ENCODE measurements at regions not wholly inside any gene's neighbourhood (a gene's known extent, or its start where the extent isn't known, plus 50 kb on each side); places are given as distances from the start of the nearest gene placed in this dataset.

DNA sequence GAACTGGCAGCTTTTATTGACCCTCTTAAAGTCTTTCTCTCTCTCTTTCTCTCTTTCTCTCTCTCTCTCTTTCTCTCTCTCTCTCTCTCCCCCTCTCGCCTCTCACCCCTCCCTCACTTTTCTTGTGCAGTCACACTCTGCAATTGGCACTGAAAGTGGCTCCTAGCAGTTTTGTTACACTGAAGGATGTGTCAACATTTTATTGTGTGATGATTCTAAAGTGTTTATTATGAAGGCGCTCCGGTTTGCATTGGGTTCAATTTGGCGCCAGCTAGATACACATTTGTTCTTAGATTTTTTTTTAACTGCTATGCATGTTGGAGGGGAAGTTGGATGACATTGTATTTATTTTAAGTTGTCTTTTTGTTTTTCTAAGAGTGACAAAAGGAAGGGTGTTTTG, 64.0 kb upstream of the CHRM3 start:
- no peak overlapping the region for H3K27ac ChIP-seq
- intact Hi-C loops (cut with DNase I) = no loop called here
- no peaks in the 10 kb centered on the region for H3K4me1 ChIP-seq (replicated peaks)
- TF ChIP-seq POLR2A (IDR thresholded peaks at IDR 0.05) = no peak
- DNase-seq (ENCODE audit: low spot score) = no peak
- H3K36me3 ChIP-seq = no peaks in the 10 kb centered on the region
- WGBS = 21% methylated on average over 4 of the region's 4 CpGs
- H3K9me3 ChIP-seq = no peaks in the 10 kb centered on the region
- no peak overlapping the region for H3K4me3 ChIP-seq
- H3K27me3 ChIP-seq (replicated peaks; ENCODE audit: insufficient read depth) = no peaks in the 10 kb centered on the region

GRCh38 chr1:239321877-239322276, 64.5 kb upstream of the CHRM3 start:
- no peak overlapping the region for H3K27ac ChIP-seq
- intact Hi-C loops (cut with DNase I) = no loop called here
- no peak overlapping the region for H3K4me3 ChIP-seq
- no peaks in the 10 kb centered on the region for H3K36me3 ChIP-seq
- no peaks in the 10 kb centered on the region for H3K27me3 ChIP-seq (replicated peaks; ENCODE audit: insufficient read depth)
- H3K4me1 ChIP-seq (replicated peaks) = no peaks in the 10 kb centered on the region
- 62% methylated on average over 1 of the region's 1 CpG for WGBS
- no peak for DNase-seq (ENCODE audit: low spot score)
- no peak for TF ChIP-seq POLR2A (IDR thresholded peaks at IDR 0.05)
- no peak for TF ChIP-seq POLR2AphosphoS5 (IDR thresholded peaks at IDR 0.05)
- no peak for TF ChIP-seq CTCF (IDR thresholded peaks at IDR 0.05)
- H3K9me3 ChIP-seq = no peaks in the 10 kb centered on the region

- H3K27ac ChIP-seq = no peak overlapping the region
- no peaks in the 10 kb centered on the region for H3K9me3 ChIP-seq
- no peaks in the 10 kb centered on the region for H3K36me3 ChIP-seq
- intact Hi-C loops (cut with DNase I) = no loop called here
- H3K27me3 ChIP-seq (replicated peaks; ENCODE audit: insufficient read depth) = no peaks in the 10 kb centered on the region
- 100% methylated on average over 1 of the region's 1 CpG for WGBS
- H3K4me1 ChIP-seq (replicated peaks) = no peaks in the 10 kb centered on the region
- no peak for DNase-seq (ENCODE audit: low spot score)
- TF ChIP-seq POLR2AphosphoS5 (IDR thresholded peaks at IDR 0.05) (no peak), POLR2A (IDR thresholded peaks at IDR 0.05) (no peak), CTCF (IDR thresholded peaks at IDR 0.05) (no peak)
- H3K4me3 ChIP-seq = no peak overlapping the region
Measured at GRCh38 chr1:239317948-239318347, 68.4 kb upstream of the CHRM3 start.

- Histone ChIP-seq H3K9me3 (no peaks in the 10 kb centered on the region), H3K27me3 (replicated peaks; ENCODE audit: insufficient read depth) (no peaks in the 10 kb centered on the region), H3K4me1 (replicated peaks) (no peaks in the 10 kb centered on the region), H3K4me3 (no peak overlapping the region), H3K36me3 (no peaks in the 10 kb centered on the region), H3K27ac (no peak overlapping the region)
- intact Hi-C loops (cut with DNase I) = no loop called here
- no peak for TF ChIP-seq POLR2AphosphoS5 (IDR thresholded peaks at IDR 0.05)
- no peak for TF ChIP-seq POLR2A (IDR thresholded peaks at IDR 0.05)
- no peak for TF ChIP-seq CTCF (IDR thresholded peaks at IDR 0.05)
- no peak for DNase-seq (ENCODE audit: low spot score)
- 49% methylated on average over 3 of the region's 3 CpGs for WGBS
Measured at GRCh38 chr1:239315631-239316217, 70.6 kb upstream of the CHRM3 start.

- Histone ChIP-seq H3K4me1 (replicated peaks) (no peaks in the 10 kb centered on the region), H3K9me3 (no peaks in the 10 kb centered on the region), H3K27ac (no peak overlapping the region), H3K27me3 (replicated peaks; ENCODE audit: insufficient read depth) (no peaks in the 10 kb centered on the region), H3K36me3 (no peaks in the 10 kb centered on the region), H3K4me3 (no peak overlapping the region)
- WGBS = 82% methylated on average over 5 of the region's 5 CpGs
- TF ChIP-seq CTCF (IDR thresholded peaks at IDR 0.05) (no peak), POLR2A (IDR thresholded peaks at IDR 0.05) (no peak), POLR2AphosphoS5 (IDR thresholded peaks at IDR 0.05) (no peak)
- intact Hi-C loops (cut with DNase I) = no loop called here
- DNase-seq (ENCODE audit: low spot score) = no peak
Measured at GRCh38 chr1:239311331-239311730, 75.0 kb upstream of the CHRM3 start.
